H9 (cell line): ENCODE measurements at regions not wholly inside any gene's neighbourhood (a gene's known extent, or its start where the extent isn't known, plus 50 kb on each side); places are given as distances from the start of the nearest gene placed in this dataset.

Experiments used
- DNase-seq: peaks from one replicate; pipeline ENCODE4 v3.0.0-alpha.2; 2017
- H2AFZ ChIP-seq: one replicate; pipeline ENCODE4 v1.6.1; 2013; ENCODE audit warnings: mild to moderate bottlenecking, low read length, control low read depth, moderate library complexity
- H2AK5ac ChIP-seq: 2 replicates; pipeline ENCODE4 v1.6.1; 2013; ENCODE audit warnings: low read length, control low read depth, mixed read lengths; ENCODE audit not compliant: insufficient read length
- H2BK120ac ChIP-seq: one replicate; pipeline ENCODE4 v1.6.1; 2013; ENCODE audit warnings: low read depth, mild to moderate bottlenecking, low read length, control low read depth, inconsistent platforms; ENCODE audit not compliant: poor library complexity, severe bottlenecking
- H2BK12ac ChIP-seq: 2 replicates; pipeline ENCODE4 v1.6.1; 2013; ENCODE audit warnings: low read length, control low read depth, mixed read lengths, low read depth; ENCODE audit not compliant: insufficient read length
- H2BK15ac ChIP-seq: 2 replicates; pipeline ENCODE4 v1.6.1; 2013; ENCODE audit warnings: low read depth, low read length, control low read depth
- H2BK20ac ChIP-seq: one replicate; pipeline ENCODE4 v1.6.1; 2013; ENCODE audit warnings: low read depth, mild to moderate bottlenecking, low read length, control low read depth, inconsistent platforms; ENCODE audit not compliant: poor library complexity, severe bottlenecking
- H2BK5ac ChIP-seq: 2 replicates; pipeline ENCODE4 v1.6.1; 2013; ENCODE audit warnings: low read length, control low read depth, mixed read lengths; ENCODE audit not compliant: insufficient read length
- H3K14ac ChIP-seq: 2 replicates; pipeline ENCODE4 v1.6.1; 2013; ENCODE audit warnings: low read length, control low read depth; ENCODE audit not compliant: insufficient read depth
- H3K18ac ChIP-seq: 2 replicates; pipeline ENCODE4 v1.6.1; 2013; ENCODE audit warnings: low read depth, mild to moderate bottlenecking, mixed read lengths, low read length, control low read depth; ENCODE audit not compliant: insufficient read length
- H3K23ac ChIP-seq: 2 replicates; pipeline ENCODE4 v1.6.1; 2013; ENCODE audit warnings: low read length, control low read depth, mixed read lengths, low read depth; ENCODE audit not compliant: insufficient read length
- H3K23me2 ChIP-seq: 2 replicates; pipeline ENCODE4 v1.6.1; 2013; ENCODE audit warnings: low read depth, mild to moderate bottlenecking, mixed read lengths, low read length, control low read depth; ENCODE audit not compliant: insufficient read length, poor library complexity, severe bottlenecking
- H3K27ac ChIP-seq: 2 replicates; pipeline ENCODE4 v1.5.1; 2013; ENCODE audit warnings: low read length, control low read depth, mixed read lengths, low read depth; ENCODE audit not compliant: insufficient read length
- H3K27me3 ChIP-seq: 2 replicates; pipeline ENCODE4 v1.6.1; 2013; ENCODE audit warnings: low read length, control low read depth, inconsistent platforms; ENCODE audit not compliant: insufficient read depth
- H3K4ac ChIP-seq: 2 replicates; pipeline ENCODE4 v1.6.1; 2013; ENCODE audit warnings: low read depth, mild to moderate bottlenecking, control low read depth, inconsistent platforms, low read length, moderate library complexity
- H3K4me1 ChIP-seq: 2 replicates; pipeline ENCODE4 v1.6.1; 2013; ENCODE audit warnings: low read length, control low read depth, inconsistent platforms; ENCODE audit not compliant: insufficient read depth
- H3K4me2 ChIP-seq: 2 replicates; pipeline ENCODE4 v1.6.1; 2013; ENCODE audit warnings: low read length, control low read depth, mixed read lengths; ENCODE audit not compliant: insufficient read length, insufficient read depth
- H3K56ac ChIP-seq: 2 replicates; pipeline ENCODE4 v1.6.1; 2013; ENCODE audit warnings: low read depth, mild to moderate bottlenecking, mixed read lengths, low read length, control low read depth; ENCODE audit not compliant: insufficient read length
- H3K79me1 ChIP-seq: 2 replicates; pipeline ENCODE4 v1.6.1; 2013; ENCODE audit warnings: low read depth, mild to moderate bottlenecking, moderate library complexity, low read length, control low read depth, inconsistent platforms; ENCODE audit not compliant: insufficient read depth, poor library complexity, severe bottlenecking
- H3K79me2 ChIP-seq: 2 replicates; pipeline ENCODE4 v1.6.1; 2013; ENCODE audit warnings: low read length, control low read depth, inconsistent platforms; ENCODE audit not compliant: insufficient read depth
- H3K9ac ChIP-seq: 2 replicates; pipeline ENCODE4 v1.6.1; 2013; ENCODE audit warnings: low read length, control low read depth, mixed read lengths; ENCODE audit not compliant: insufficient read length; ENCODE audit errors: extremely low read depth
- H3K9me3 ChIP-seq: one replicate; pipeline ENCODE4 v1.6.1; 2013; ENCODE audit warnings: low read depth, low read length, inconsistent platforms; ENCODE audit not compliant: control insufficient read depth
- H3T11ph ChIP-seq: one replicate; pipeline ENCODE4 v1.6.1; 2013; ENCODE audit warnings: mild to moderate bottlenecking, low read length, control low read depth, inconsistent platforms
- H4K20me1 ChIP-seq: one replicate; pipeline ENCODE4 v1.6.1; 2013; ENCODE audit not compliant: control insufficient read depth, insufficient read length, insufficient read depth
- H4K5ac ChIP-seq: 2 replicates; pipeline ENCODE4 v1.6.1; 2013; ENCODE audit warnings: low read depth, mild to moderate bottlenecking, mixed read lengths, low read length, control low read depth; ENCODE audit not compliant: insufficient read length
- H4K8ac ChIP-seq: replicated peaks from 2 replicates; pipeline ENCODE4 v1.6.1; 2013; ENCODE audit warnings: low read length, control low read depth, mixed read lengths, low read depth; ENCODE audit not compliant: insufficient read length
- H4K91ac ChIP-seq: 2 replicates; pipeline ENCODE4 v1.6.1; 2013; ENCODE audit warnings: low read depth, mild to moderate bottlenecking, moderate library complexity, mixed read lengths, low read length, control low read depth; ENCODE audit not compliant: insufficient read length
- H3K27ac Mint-ChIP-seq, 3 experiments: 2 replicates in 2 of 3; 3 replicates in 1 of 3; pipeline ENCODE4 v1.8.0; 2020 to 2021; ENCODE audit warnings: mixed read lengths in 3 of 3, mild to moderate bottlenecking in 1 of 3, moderate library complexity in 1 of 3
- H3K27me3 Mint-ChIP-seq: 2 replicates; pipeline ENCODE4 v1.8.0; 2021; ENCODE audit warnings: low read depth, mild to moderate bottlenecking, moderate library complexity, mixed read lengths
- H3K36me3 Mint-ChIP-seq, 3 experiments: 2 replicates in 2 of 3; 3 replicates in 1 of 3; pipeline ENCODE4 v1.8.0; 2020 to 2021; ENCODE audit warnings: low read depth in 3 of 3, mixed read lengths in 3 of 3; ENCODE audit not compliant: insufficient read depth in 1 of 3
- H3K4me1 Mint-ChIP-seq, 2 experiments: 2 replicates each; pipeline ENCODE4 v1.8.0; 2020; ENCODE audit warnings: mixed read lengths in 2 of 2
- H3K4me3 Mint-ChIP-seq, 2 experiments: 2 replicates in 1 of 2; 3 replicates in 1 of 2; pipeline ENCODE4 v1.8.0; 2020 to 2021; ENCODE audit warnings: mild to moderate bottlenecking in 2 of 2, mixed read lengths in 2 of 2, moderate library complexity in 1 of 2
- H3K9me3 Mint-ChIP-seq, 2 experiments: 2 replicates in 1 of 2; 3 replicates in 1 of 2; pipeline ENCODE4 v1.8.0; 2020; ENCODE audit warnings: mild to moderate bottlenecking in 2 of 2, mixed read lengths in 2 of 2, moderate library complexity in 1 of 2
- CTCF ChIP-seq: fragments of 200-600 bp; sonication (generic); conservative IDR thresholded peaks from 3 replicates; pipeline ENCODE4 v1.8.0; 2021; ENCODE audit warnings: antibody characterized with exemption, mild to moderate bottlenecking
- WGBS: extraction: QIAGEN DNeasy Blood & Tissue Kit; methylation state at CpG from one replicate; pipeline ENCODE4 v1.1.7; 2013; ENCODE audit warnings: missing lambda C conversion rate, low lambda C conversion rate, mixed read lengths; ENCODE audit not compliant: insufficient read length; ENCODE audit errors: extremely low coverage; 5-methylcytosine and 5-hydroxymethylcytosine counted together

GRCh38 chr6:11437824-11438459 is 99.6 kb upstream of the TMEM170B start:
- Histone ChIP-seq H3K4me1 (no peaks in the 10 kb centered on the region), H4K20me1 (no peaks in the 10 kb centered on the region), H4K8ac (no peak overlapping the region), H3K18ac (no peak overlapping the region), H4K91ac (no peak overlapping the region), H3K23me2 (no peaks in the 10 kb centered on the region), H3K4me2 (no peak overlapping the region), H4K5ac (no peak overlapping the region), H3K79me1 (no peaks in the 10 kb centered on the region), H3K23ac (no peak overlapping the region), H2BK20ac (no peak overlapping the region), H3K27ac (no peak overlapping the region), H2BK15ac (no peak overlapping the region), H2BK12ac (no peak overlapping the region), H3K9ac (no peak overlapping the region), H3K9me3 (no peaks in the 10 kb centered on the region), H2AK5ac (no peak overlapping the region), H3K4ac (no peak overlapping the region), H2AFZ (no peak overlapping the region), H3T11ph (no peak overlapping the region), H3K14ac (no peak overlapping the region), H3K56ac (no peak overlapping the region), H2BK120ac (no peak overlapping the region), H3K27me3 (no peaks in the 10 kb centered on the region), H3K79me2 (no peaks in the 10 kb centered on the region; the same call in 1 of the 2 replicates), H2BK5ac (no peak overlapping the region)
- H3K4me3 Mint-ChIP-seq, result no peak overlapping the region
- H3K27me3 Mint-ChIP-seq, result no peaks in the 10 kb centered on the region
- no CpG with 5 or more reads among the region's 6 CpGs for WGBS
- no peak overlapping the region for H3K27ac Mint-ChIP-seq
- H3K4me1 Mint-ChIP-seq, result peaks cover 0 to 3% of the 10 kb centered on the region in 2 experiments; a peak in 2 of 4 replicates
- H3K36me3 Mint-ChIP-seq, result no peaks in the 10 kb centered on the region
- no peaks in the 10 kb centered on the region for H3K9me3 Mint-ChIP-seq
- no peak for DNase-seq
- TF ChIP-seq CTCF, result no peak
